ENCODE measurements at regions not wholly inside any gene's neighbourhood (a gene's known extent, or its start where the extent isn't known, plus 50 kb on each side); places are given as distances from the start of the nearest gene placed in this dataset.
"Not testable (repeated sequence)": the region's sequence is repeated elsewhere in the genome, so short reads cannot be mapped to it uniquely, and the experiment has no call there.

- DNase-seq = no peak
Observed at GRCh38 chr7:23887660-23888059, 177.6 kb downstream of the STK31 start.

GRCh38 chr7:23888958-23889357 lies 178.9 kb downstream of the STK31 start:
- no peak for DNase-seq

DNA sequence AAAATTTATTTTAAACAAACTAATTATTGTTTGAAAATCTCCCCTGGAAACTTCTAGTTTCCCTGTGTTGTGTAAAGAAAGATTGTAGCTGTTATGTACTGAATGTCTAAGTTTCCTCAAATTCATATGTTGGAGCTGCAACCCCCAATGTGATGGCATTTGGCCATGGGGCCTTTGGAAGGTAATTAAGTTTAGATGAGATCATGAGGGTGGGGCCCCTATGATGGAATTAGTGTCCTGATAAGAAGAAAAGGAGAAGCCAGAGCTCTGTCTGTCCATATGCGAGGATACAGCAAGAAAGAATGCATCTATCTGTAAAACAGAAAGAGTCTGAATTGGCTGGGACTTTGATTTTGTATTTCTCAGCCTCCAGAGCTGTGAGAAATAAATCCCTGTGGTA lies 179.5 kb downstream of the STK31 start:
- no peak for DNase-seq

DNA sequence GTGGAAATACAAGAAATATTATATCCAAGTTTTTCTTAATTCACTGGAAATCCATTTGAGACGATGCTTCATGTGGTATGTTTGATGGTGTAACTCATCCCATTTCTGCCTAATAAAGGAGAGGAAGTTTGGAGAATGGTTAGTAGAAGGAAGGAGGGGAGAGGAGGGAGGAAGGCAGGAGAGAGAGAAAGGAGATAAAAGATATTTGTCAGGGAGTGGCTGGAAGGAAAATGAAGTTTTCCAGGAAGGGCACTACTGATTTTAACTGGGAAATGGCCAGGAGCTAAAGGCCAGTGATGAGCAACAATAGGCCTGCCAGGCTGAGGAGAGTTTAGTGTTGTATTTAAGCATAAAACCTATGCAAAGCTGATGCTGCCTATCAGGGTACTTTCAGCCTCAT lies 182.0 kb downstream of the STK31 start:
- DNase-seq = no peak

DNA sequence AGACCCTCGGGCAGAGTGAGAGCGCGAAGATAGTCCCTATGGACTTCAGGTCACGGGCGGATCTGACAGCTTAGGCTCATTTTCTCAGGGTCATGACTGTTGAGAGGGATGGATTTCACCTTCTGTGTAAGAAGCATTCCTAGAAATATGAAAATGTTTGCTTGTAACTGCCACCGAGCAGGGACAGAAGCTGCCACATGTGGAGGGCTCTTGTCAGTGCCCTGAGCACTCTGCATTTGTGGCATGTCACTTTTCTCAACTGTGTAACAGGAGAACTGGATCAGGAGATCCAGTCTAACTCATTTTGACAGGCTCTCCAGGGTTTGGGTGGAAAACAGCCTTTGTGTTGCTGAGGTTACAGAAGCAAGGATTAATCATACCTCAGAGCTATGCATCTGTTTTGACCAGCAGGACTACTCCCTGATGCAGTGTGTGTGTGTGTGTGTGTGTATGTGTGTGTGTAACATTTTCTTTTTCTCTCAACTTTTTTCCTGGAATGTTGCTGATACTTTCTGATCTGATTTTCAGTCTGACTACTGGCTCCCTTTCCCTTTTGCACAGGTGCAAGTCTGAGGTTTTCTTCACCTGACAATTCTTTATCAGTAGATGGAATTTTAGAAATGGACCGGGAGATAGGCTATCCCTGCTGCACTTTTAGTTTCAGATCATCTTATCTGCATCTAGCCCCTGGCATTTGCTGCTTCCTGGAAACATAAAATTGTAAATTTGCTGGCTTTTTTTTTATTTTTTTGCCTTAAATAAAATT lies 183.3 kb downstream of the STK31 start:
- DNase-seq = no peak

- no peak for DNase-seq
Observed at GRCh38 chr7:23893942-23894891, 184.2 kb downstream of the STK31 start.

DNA sequence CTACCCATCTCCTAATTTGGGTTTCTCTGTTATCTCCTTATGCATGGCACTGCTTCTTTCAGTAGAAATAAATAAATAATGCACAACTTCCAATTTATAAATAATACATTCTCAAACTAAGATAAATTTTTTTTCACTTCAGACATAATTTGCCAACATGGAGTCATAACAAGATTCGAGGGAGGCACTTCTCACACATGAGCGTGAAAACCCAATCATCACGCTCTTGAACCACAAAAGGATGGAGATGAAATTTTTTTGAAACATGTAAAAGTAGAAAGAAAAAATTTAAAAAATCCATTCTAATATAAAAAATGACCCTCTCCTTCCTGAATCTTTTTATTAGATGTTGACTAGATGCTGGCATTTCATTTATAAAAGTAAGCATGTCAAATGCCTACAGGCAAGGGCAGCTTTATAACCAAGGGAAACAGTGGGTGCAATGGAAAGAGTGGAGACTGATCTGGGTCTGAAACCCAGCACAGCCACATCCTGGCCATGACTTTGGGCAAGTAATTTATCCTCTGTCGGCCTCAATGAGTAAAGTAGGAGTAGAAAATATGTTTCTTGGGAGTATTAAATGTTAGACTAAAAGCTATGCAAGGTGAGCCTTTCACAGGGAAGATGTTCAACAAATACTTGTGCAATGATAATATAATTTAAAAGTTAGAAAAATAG lies 185.0 kb downstream of the STK31 start:
- no peak for DNase-seq

- DNase-seq = no peak
Observed at GRCh38 chr7:23895666-23896096, 185.7 kb downstream of the STK31 start.

- DNase-seq = no peak
Observed at GRCh38 chr7:23898619-23899018, 188.6 kb downstream of the STK31 start.

DNA sequence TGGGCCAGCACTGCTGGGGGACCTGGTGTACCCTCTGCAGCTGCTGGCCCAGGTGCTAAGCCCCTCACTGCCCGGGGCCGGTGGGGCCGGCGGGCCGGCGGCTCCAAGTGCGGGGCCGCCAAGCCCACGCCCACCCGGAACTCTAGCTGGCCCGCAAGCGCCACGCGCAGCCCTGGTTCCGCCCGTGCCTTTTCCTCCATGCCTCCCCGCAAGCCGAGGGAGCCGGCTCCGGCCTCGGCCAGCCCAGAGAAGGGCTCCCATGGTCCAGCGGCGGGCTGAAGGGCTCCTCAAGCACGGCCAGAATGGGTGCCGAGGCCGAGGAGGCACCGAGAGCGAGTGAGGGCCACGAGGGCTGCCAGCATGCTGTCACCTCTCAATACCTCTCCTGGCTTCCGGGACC lies 194.9 kb downstream of the STK31 start:
- DNase-seq = not testable (repeated sequence)

DNA sequence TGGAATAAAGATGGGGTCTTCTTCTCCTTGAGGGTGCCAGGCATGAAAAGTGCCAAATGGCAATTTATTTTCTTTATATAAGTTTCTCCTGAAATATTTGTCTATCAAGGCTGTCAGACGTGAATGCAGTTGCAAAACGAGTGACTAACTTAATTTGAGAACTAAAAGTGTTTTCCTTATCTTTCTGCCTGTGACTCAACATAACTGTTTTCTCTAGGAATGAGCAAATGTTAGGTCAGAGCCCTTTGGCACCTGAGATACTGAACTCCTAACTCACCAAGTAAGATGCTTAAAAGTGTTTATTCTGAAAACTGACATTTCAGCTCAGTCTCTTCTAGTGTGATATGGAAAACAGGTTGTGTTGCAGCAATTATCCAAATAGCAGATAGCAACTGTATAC lies 197.0 kb downstream of the STK31 start:
- DNase-seq = no peak

DNA sequence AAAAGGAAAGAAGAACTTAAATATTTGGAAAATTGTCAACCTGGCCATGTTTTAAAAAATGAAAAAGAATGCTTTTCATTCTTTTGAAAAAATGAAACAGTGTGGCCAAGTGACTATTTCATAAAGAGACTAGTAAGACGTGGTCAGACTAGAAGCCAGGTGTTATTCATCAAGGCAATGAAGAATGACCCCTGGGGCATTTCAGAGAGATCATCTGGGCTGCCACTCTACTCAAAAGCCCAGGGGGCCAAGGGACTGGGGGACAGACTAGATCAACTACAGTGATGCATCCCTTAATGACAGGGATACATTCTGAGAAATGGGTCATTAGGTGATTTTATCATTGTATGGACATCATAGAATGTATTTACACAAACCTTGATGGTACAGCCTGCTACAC lies 199.4 kb downstream of the STK31 start:
- DNase-seq = no peak

DNA sequence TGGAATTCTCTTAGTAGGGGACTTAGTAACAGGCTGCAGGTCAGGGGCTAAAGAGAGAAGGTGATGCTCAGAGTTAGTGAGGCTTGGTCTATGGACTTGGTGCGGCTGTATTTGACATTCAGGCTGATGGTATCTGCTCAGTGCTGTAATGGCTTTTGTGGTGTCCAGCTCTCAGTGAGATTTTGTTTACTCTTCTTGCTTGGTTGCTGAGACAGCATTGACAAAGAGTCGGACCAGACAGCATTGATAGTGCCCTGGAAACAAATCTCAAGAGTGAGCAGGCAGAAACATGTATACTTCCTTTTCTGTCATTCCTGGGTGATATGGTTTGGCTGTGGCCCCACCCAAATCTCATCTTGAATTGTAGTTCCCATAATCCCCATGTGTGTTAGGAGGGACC lies 202.0 kb downstream of the STK31 start:
- DNase-seq = no peak

- DNase-seq = no peak
Observed at GRCh38 chr7:23913016-23913415, 203.0 kb downstream of the STK31 start.

GRCh38 chr7:23915236-23915635 lies 205.2 kb downstream of the STK31 start:
- DNase-seq = peak; percentile 39

- no peak for DNase-seq
Observed at GRCh38 chr7:23918286-23918685, 208.3 kb downstream of the STK31 start.

- no peak for DNase-seq
Observed at GRCh38 chr7:23918856-23919255, 208.8 kb downstream of the STK31 start.

DNA sequence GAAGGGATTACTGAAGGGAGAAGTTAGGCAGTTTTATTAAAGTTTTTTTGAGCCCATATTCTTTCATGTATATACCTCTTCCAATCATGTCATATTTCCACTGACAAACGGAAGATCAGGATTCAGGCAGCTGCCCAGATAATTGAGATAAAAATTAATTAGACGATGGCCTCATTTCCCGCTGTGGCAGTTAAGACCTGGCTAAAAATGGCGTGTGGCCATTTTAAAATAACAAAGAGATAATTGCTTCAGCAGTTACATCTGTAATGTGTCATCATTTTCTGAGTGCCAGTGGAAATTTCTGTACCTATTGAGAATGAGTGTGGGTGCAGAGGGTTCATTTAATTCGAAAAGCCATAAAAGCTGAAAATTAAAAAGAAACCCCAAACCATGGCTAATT lies 215.1 kb downstream of the STK31 start:
- no peak for DNase-seq

DNA sequence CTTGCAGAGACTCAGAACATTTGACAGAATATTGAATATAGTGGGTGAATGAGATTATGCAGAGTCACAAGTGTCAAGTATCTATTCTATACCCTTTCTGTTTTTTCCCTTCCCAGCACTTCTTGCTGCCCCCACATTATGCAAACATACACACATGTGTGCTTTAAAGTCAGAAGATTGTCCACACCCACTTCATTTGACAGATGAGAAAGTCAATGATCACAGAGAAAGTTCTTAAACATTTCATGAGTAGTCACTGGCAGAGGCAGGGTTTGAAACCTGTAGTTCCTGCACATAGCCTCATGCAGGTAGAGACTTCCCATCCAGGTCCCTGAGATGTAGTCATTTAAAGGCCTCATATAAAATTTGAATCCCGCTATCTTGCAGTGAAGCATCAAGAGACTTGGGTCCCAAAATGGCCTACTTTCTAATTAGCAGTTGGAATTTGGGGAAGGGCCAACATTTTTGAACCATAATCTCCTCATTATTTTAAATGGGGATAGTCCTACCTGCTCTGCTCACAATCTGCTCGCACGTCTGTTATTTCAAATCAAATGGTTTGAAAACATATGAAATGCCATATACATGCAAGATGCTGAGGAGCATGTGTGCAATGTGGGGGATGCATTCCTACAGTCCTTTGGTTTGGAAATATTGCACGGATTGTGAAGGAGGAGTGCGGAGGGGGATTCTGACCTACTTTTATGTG lies 217.8 kb downstream of the STK31 start:
- DNase-seq = no peak

GRCh38 chr7:23928418-23928775 lies 218.4 kb downstream of the STK31 start:
- DNase-seq = no peak

GRCh38 chr7:23930312-23930711 lies 220.3 kb downstream of the STK31 start:
- DNase-seq = no peak

- no peak for DNase-seq
Observed at GRCh38 chr7:23931633-23932032, 221.6 kb downstream of the STK31 start.

- no peak for DNase-seq
Observed at GRCh38 chr7:23938215-23938614, 228.2 kb downstream of the STK31 start.

Measured in NCI-H82 (cell line).